ENCODE measurements at regions not wholly inside any gene's neighbourhood (a gene's known extent, or its start where the extent isn't known, plus 50 kb on each side); places are given as distances from the start of the nearest gene placed in this dataset.

GRCh38 chr14:94994245-94994644 lies 163.1 kb downstream of the DICER1 start:
- no peak for DNase-seq

GRCh38 chr14:94992046-94992445 lies 165.3 kb downstream of the DICER1 start:
- no peak for DNase-seq

DNA sequence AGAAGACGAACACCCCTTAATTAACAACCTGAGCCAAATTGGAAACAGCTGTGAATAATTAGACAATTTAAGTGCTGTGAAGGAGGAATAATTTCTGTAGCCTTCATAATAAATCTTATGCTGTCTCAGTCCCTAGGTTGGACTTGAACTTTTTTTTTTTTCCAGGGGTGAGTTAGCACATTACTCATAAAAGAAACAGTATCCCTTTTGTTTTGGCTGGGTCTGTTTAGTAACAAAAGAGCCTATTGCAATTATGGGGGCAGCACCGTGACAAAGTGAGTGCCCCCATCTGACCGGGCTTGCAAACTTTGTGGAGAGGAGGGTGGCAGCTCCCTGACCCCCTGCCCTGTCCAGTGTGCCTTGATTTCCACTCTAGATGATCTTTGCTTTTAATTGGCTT lies 167.4 kb downstream of the DICER1 start:
- no peak for DNase-seq

DNA sequence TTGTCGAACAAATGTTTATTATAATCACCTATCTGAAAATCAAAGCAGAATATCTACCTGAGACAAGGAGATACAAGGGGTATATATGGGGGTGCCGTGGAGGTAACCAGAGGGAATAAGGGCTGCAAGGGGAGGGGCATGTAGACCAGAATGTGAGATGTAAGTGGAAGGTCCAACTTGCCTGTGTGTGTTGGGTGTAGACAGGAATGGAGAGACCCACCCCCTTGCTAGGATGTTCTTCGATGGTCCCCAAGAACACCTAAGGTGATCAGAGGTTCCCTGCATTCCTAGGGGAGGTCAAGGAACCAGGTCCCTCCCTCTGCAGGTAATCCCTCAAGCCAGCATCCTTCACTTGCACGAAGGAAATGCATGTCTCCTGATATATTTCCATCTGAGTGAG lies 167.9 kb downstream of the DICER1 start:
- no peak for DNase-seq

GRCh38 chr14:94987409-94987808 lies 169.9 kb downstream of the DICER1 start:
- no peak for DNase-seq

- no peak for DNase-seq
Observed at GRCh38 chr14:94979891-94980290, 177.4 kb downstream of the DICER1 start.

- DNase-seq = no peak
Observed at GRCh38 chr14:94977016-94977415, 180.3 kb downstream of the DICER1 start.

DNA sequence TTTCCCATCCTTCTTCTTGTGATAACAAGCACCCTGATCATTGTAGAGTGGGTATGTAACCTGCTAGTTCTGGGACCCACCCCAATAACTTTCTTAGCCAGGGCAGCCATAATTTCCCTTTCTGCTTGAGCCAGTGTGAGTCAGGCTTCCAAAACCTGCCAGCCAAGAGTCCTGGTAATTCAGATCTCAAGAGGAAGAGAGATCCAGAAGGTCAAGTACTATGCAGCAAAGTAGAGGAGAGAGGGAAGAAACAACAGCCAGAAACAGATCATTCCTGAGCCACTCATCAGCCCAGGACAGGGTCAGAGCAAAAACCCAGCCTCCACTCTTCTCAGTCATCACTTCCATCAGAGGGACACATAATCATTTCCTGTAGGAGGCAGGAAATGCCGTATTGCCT lies 182.0 kb downstream of the DICER1 start:
- DNase-seq = no peak

DNA sequence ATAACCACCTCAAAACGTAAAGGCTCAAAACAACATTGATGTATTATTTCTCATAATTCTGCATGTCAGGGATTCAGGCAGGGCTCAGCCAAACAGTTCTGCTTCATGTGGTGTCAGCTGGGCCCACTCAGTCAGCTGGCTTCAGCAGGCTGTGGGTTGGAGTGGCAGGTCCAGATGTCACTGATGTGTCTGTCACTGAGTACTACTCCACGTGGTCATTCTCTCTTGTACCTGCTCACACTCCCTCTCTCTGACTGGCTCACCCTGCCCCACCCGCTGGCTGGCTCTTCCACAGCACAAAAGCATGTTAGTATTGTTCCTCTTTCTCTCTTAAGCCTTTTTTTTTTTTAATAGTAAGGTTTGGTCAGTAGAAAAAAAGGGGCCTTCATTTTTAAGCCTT lies 182.4 kb downstream of the DICER1 start:
- no peak for DNase-seq

DNA sequence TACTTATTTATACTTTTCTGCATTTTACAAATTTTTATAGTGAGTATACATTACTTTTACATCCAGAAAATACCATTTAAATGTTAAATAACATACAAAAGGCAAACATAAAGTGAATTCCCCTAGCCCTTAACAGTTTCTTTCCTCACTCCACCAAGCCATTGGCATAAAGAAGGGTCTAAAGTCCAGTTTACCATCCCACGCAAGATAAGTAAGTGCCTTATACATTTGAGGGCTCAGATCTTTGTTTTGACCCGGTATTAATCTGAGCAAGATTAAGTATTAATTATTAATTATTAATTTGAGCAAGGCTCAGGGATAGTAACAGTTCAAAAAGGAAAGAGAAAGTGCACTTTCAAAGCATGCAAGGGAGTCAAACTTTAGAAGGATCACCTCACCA lies 182.9 kb downstream of the DICER1 start:
- no peak for DNase-seq

- DNase-seq = no peak
Observed at GRCh38 chr14:94971750-94972149, 185.6 kb downstream of the DICER1 start.

DNA sequence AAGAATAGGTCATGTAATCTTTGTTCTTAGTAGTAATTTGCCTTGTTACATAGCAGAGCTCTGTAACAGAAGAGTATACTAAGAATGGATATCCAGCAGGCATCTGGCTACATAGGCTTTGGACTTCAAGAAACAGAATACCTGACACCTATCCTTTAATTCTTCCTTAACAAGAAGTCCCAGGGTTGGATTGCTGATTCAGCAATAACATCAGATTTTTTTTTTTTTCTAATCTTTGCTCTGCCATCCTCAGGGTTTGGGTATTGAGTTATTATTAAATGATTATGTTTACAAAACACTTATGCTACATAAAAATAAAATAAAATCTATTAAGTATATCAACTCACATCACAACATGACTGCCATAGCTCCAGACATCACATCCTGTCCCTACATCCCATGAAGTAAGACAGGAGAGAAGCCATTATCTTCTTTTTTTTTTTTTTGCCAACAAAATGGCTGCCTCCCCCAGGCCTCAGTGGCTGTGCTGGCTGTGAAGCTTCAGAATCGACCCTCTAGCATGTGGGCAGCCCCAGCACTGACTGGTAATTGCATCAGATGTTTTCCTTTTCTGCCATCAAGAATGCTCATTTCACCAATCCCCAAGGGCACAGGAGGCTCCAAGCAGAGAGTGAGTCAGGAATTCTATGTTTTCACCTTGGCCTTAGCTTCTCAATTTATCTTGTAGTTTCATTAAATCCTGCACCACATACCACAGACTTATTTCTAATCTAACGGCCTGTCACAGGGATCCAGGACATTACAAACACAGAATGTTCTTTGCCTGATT lies 186.2 kb downstream of the DICER1 start:
- no peak for DNase-seq

- DNase-seq = no peak
Observed at GRCh38 chr14:94969766-94970165, 187.6 kb downstream of the DICER1 start.

DNA sequence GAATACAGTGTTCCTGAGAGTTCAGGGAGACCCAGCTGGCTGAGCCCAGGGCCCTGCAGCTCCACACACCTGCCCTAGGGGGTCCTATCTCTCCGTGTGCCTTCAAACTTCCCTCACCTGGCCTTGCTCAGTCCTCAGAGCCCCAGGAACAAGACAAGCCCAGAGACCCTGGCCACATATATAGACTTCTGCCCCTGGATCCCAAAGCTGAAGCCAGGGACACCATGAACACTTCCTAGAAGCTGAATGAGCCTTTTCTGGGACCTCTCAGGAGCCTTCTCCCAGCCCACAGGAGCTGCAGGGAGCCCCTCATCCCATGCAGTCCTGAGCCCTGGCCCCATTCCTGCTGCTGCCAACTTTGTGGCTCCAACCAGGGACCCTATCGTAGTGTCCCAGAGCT lies 190.5 kb downstream of the DICER1 start:
- DNase-seq = no peak

GRCh38 chr14:94966344-94966743 lies 191.0 kb downstream of the DICER1 start:
- no peak for DNase-seq

DNA sequence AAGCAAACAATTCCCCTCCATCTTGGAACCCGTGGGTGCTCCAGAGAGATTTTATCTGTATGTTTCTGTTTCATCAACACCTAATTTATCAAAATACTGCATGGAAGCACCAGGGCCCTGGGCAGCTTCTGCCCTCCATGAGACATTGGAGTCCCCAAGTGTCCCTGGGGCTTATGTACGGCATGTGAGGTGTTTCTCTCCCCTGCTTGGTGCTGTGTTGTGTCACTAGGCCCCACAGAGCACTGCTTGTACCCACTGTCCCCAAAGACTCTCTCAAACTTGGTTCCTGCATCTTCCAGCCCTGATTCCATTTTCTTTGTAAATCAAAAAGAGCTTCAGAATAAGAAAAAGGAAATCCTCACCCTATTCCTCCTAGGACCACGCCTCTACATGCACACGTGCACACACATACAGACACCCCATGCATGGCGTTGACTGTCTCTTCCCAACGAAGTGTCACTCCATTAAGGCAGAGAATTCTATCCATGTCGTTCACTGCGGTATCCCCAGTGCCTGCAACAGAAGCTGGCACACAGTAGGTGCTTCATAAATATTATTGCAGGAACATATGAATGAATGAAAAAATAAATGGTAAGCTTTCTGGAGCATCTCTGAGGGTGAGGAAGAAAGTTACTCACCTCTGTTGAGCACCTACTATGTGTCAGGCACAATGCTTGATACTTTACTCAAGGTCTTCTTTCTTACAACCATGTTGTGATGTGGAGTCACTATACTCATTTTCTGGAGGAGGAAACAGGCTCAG lies 191.6 kb downstream of the DICER1 start:
- no peak for DNase-seq

DNA sequence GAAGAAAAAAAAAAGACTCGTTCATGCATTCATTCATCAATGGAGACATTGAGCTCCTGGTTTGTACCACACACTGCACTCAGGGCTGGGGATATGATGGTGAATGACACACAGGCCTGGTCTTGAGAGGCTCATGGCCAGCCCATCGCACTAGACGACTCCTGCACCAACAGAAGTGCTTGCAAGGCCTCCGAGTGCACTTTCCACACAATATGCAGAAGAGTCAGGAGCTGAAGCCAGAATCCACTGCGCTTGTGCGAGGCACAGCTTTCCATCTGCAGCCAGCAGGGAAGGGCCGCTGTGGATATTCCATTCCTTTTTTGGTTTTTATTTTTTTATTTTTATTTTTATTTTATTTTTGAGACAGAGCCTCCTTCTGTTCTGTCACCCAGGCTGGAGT lies 192.4 kb downstream of the DICER1 start:
- no peak for DNase-seq

DNA sequence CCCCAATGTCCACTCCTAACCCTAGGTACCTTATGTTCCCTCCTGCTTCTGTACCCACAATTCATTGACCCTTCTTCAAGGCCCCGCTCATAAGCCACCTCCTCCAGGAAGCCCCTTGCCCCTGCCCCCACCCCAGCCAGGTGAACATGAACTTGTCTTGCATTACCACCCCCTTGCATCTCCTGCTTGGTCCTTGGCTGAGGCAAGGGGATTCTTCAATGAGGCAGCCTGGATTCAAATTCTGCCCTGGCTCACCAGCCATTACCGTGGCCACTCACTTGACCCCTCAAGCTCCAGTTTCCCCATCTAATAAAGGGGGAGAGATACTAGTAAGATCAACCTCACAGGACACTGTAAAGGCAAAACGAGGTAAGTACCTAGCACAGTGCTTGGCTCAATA lies 193.1 kb downstream of the DICER1 start:
- no peak for DNase-seq

GRCh38 chr14:94963051-94963450 lies 193.1 kb upstream of the GSC start:
- DNase-seq = no peak

GRCh38 chr14:94962166-94962575 lies 192.3 kb upstream of the GSC start:
- no peak for DNase-seq

DNA sequence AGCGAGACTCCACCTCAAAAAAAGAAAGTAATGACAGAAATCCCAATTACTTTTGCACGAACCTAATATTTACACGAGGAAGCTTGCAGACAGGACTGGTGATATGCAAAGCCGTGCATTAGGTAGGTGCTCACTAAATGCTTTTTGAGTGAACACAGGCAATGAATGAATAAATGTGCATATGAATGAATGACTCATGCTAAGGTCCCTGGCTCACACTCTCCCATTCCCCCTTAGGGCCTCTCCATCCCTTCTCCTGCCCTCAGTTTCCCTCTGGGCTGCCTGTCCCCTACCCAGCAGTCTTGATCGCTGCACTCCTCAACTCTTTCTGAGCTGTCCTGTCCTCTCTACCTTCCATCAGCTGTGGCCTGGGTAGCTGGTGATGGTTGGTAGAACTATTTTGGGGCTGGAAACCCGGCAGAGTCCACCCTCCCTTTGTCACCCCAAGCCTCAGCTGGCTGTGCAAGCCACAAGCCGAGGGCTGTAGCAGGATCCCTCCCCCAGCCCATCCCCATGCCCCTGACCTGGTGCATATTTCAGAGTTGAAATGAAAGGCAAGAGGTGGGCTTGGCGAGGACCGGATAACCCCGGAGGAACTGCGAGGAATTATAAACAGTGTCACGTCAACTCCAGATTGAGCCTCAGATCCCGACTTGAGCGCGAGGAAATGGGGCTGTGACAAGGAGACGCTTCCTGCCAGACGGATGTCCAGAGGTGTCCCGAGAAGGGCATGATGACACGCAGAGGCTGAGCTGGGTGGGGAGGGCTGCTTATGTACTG lies 191.7 kb upstream of the GSC start:
- DNase-seq = no peak

- DNase-seq = no peak
Observed at GRCh38 chr14:94960285-94961001, 190.5 kb upstream of the GSC start.
